Spleen (tissue), 11 donors: ENCODE measurements at regions not wholly inside any gene's neighbourhood (a gene's known extent, or its start where the extent isn't known, plus 50 kb on each side); places are given as distances from the start of the nearest gene placed in this dataset.
"Not testable (repeated sequence)": the region's sequence is repeated elsewhere in the genome, so short reads cannot be mapped to it uniquely, and the experiment has no call there.

Source experiments
- DNase-seq: peaks from one replicate; pipeline ENCODE4 v3.0.0-alpha.2; 2020
- H3K27ac ChIP-seq, 8 donors: fragments of 200-600 bp; sonication (generic) in 7 of 8; 1 replicate in 4 of 8; 2 replicates in 4 of 8; pipeline versions ENCODE4 v1.5.0 to v1.8.0; 2016 to 2021; ENCODE audit warnings: inconsistent platforms in 4 of 8, mild to moderate bottlenecking in 4 of 8, moderate library complexity in 1 of 8
- H3K27me3 ChIP-seq, 7 donors: fragments of 200-600 bp; sonication (generic) in 6 of 7; replicated peaks in 1 of 7; 1 replicate in 4 of 7; 2 replicates in 3 of 7; pipeline versions ENCODE4 v1.5.0 to v1.8.0; 2016 to 2021; ENCODE audit warnings: inconsistent platforms in 3 of 7, mild to moderate bottlenecking in 1 of 7
- H3K36me3 ChIP-seq, 6 donors: fragments of 200-600 bp; sonication (generic) in 5 of 6; 1 replicate in 4 of 6; 2 replicates in 2 of 6; pipeline versions ENCODE4 v1.5.0 to v1.8.0; 2016 to 2021; ENCODE audit warnings: inconsistent platforms in 2 of 6
- H3K4me1 ChIP-seq, 6 donors: fragments of 200-600 bp; sonication (generic) in 5 of 6; 1 replicate in 3 of 6; 2 replicates in 3 of 6; pipeline versions ENCODE4 v1.5.0 to v1.8.0; 2016 to 2021; ENCODE audit warnings: inconsistent platforms in 3 of 6
- H3K4me3 ChIP-seq, 8 donors: fragments of 200-600 bp; sonication (generic) in 7 of 8; 1 replicate in 4 of 8; 2 replicates in 4 of 8; pipeline versions ENCODE4 v1.5.0 to v1.8.0; 2016 to 2021; ENCODE audit warnings: inconsistent platforms in 4 of 8, mild to moderate bottlenecking in 4 of 8, moderate library complexity in 2 of 8
- H3K9me3 ChIP-seq, 8 donors: fragments of 200-600 bp; sonication (generic) in 7 of 8; 1 replicate in 4 of 8; 2 replicates in 4 of 8; pipeline versions ENCODE4 v1.5.0 to v1.8.0; 2016 to 2021; ENCODE audit warnings: inconsistent platforms in 4 of 8
- POLR2A ChIP-seq, 3 donors: fragments of 450-650 bp; IDR thresholded peaks; one replicate each; pipeline ENCODE4 v1.5.1; 2017; ENCODE audit warnings: antibody characterized with exemption in 3 of 3, mild to moderate bottlenecking in 1 of 3
- POLR2AphosphoS5 ChIP-seq, 3 donors: sonication (generic); formaldehyde crosslinking; IDR thresholded peaks; one replicate each; pipeline ENCODE4 v1.5.1; 2017; ENCODE audit warnings: antibody characterized with exemption in 3 of 3
- WGBS, 5 donors: extraction: QIAGEN DNeasy Blood & Tissue Kit in 3 of 5; methylation state at CpG; one replicate each; pipeline versions ENCODE4 v1.1.5 to v1.1.7; 2013 to 2018; 5-methylcytosine and 5-hydroxymethylcytosine counted together
- intact Hi-C: fragments of 100-400 bp; cut with DNase I; formaldehyde crosslinking; loops from one replicate; pipeline ENCODE4 v1.15.0; 2023; ENCODE audit warnings: low total_unique reads
- TF ChIP-seq, protein P1 (sequence below), 11 experiments: fragments of 200-600 bp in 7 of 11; fragments of 450-650 bp in 4 of 11; sonication (generic) in 4 of 11; IDR thresholded peaks in 8 of 11; conservative IDR thresholded peaks in 3 of 11; 1 replicate in 7 of 11; 2 replicates in 4 of 11; pipeline versions ENCODE4 v1.4.0 to v1.8.0; 2016 to 2021; ENCODE audit warnings: antibody characterized with exemption in 11 of 11, inconsistent platforms in 4 of 11, mild to moderate bottlenecking in 1 of 11
- donor health status: healthy with polysubstance abuse.
- donor health status: DM: no; HTN: no; CAD: no; lungs with moderate emphysema.
- donor health status: DM: no; HTN: no; CAD: no.
- donor health status: Bipolar disorder and iron deficiency.
- donor health status: healthy.
- donor health status: DM: no; HTN: no; CAD: no.
- donor health status: DM: yes; HTN: yes; CAD: no.

DNA sequence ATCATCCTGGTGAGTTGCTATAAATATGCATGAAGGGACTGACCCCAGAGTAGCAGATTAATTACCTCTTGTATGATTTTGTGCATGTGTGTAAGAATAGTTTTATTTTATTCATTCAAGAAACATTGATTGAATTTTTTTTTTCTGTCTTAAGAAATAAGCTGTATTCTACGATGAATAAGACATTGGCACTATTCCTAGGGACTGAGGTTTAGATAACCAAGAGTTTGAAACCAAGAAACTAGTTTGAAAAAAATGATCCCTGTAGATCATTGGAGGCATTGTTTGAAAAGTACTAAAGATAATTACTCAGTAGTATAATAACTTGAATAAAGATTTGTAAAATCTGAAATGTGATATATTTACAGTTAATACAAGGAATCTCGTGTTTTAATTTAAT lies 1086.9 kb downstream of the PCDH7 start:
- no peaks in the 10 kb centered on the region for H3K27me3 ChIP-seq
- TF ChIP-seq, protein P1, sequence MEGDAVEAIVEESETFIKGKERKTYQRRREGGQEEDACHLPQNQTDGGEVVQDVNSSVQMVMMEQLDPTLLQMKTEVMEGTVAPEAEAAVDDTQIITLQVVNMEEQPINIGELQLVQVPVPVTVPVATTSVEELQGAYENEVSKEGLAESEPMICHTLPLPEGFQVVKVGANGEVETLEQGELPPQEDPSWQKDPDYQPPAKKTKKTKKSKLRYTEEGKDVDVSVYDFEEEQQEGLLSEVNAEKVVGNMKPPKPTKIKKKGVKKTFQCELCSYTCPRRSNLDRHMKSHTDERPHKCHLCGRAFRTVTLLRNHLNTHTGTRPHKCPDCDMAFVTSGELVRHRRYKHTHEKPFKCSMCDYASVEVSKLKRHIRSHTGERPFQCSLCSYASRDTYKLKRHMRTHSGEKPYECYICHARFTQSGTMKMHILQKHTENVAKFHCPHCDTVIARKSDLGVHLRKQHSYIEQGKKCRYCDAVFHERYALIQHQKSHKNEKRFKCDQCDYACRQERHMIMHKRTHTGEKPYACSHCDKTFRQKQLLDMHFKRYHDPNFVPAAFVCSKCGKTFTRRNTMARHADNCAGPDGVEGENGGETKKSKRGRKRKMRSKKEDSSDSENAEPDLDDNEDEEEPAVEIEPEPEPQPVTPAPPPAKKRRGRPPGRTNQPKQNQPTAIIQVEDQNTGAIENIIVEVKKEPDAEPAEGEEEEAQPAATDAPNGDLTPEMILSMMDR (IDR thresholded peaks at IDR 0.05 in 8 of 11, conservative IDR thresholded peaks at IDR 0.05 in 3 of 11) = no peak
- TF ChIP-seq POLR2AphosphoS5 (IDR thresholded peaks at IDR 0.05) (no peak), POLR2A (IDR thresholded peaks at IDR 0.05) (no peak)
- H3K4me1 ChIP-seq = no peaks in the 10 kb centered on the region
- H3K4me3 ChIP-seq = no peak overlapping the region
- intact Hi-C loops = no loop called here
- WGBS, 5 donors = 64 to 83% (median 78%) methylated on average over 2 of the region's 2 CpGs
- H3K9me3 ChIP-seq = peaks cover 0 to 8% (median 0%) of the 10 kb centered on the region in 8 donors
- no peaks in the 10 kb centered on the region for H3K36me3 ChIP-seq
- H3K27ac ChIP-seq = no peak overlapping the region
- no peak for DNase-seq

DNA sequence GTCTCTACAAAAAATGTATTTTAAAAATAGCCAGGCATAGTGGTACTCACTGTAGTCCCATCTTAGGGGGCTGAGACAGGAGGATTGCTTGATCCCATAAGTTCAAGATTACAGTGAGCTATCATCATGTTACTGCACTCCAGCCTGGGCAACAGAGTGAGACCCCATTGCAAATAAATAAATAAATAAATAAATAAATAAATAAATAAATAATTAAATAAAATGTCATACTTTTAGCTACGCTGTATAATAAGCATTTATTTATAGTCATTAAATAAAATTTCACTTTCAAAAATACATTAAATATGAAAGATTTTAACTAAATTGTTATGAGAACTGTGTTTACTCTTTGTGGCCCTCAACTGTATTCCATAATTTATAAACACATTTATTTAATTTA lies 1124.2 kb downstream of the PCDH7 start:
- intact Hi-C loops = no loop called here
- WGBS, 5 donors = 83 to 94% (median 86%) methylated on average over 1 of the region's 1 CpG
- TF ChIP-seq POLR2AphosphoS5 (IDR thresholded peaks at IDR 0.05) = no peak

DNA sequence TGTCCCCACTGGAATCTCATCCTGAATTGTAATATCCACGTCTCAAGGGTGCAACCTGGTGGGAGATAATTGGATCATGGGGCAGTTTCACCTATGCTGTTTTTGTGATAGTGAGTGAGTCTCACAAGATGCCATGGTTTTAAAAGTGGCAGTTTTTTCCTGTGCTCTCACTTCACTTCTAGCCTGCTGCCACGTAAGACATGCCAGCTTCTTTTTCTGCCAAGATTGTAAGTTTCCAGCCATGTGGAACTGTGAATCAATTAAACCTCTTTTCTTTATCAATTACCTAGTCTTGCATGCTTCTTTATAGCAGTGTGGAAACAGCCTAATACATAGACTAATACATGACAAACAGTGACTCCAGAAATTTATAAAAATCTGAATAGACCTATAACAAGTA lies 1131.8 kb downstream of the PCDH7 start:
- no peaks in the 10 kb centered on the region for H3K36me3 ChIP-seq
- TF ChIP-seq POLR2A (IDR thresholded peaks at IDR 0.05) = no peak
- TF ChIP-seq, protein P1 (IDR thresholded peaks at IDR 0.05 in 8 of 11, conservative IDR thresholded peaks at IDR 0.05 in 3 of 11) = no peak
- H3K4me3 ChIP-seq = no peak overlapping the region
- intact Hi-C loops = no loop called here
- WGBS, 5 donors = 64 to 84% (median 67%) methylated on average over 2 of the region's 2 CpGs
- peaks cover 0 to 34% (median 14%) of the 10 kb centered on the region in 8 donors for H3K9me3 ChIP-seq
- no peak for DNase-seq
- H3K27me3 ChIP-seq = no peaks in the 10 kb centered on the region
- H3K27ac ChIP-seq = no peak overlapping the region
- H3K4me1 ChIP-seq = no peaks in the 10 kb centered on the region

More for the DNA sequence above, 1124.2 kb downstream of the PCDH7 start:
- Histone ChIP-seq H3K4me3 (no peak overlapping the region), H3K4me1 (no peaks in the 10 kb centered on the region), H3K27ac (no peak overlapping the region), H3K27me3 (no peaks in the 10 kb centered on the region), H3K36me3 (no peaks in the 10 kb centered on the region), H3K9me3 (peaks cover 0 to 33% (median 23%) of the 10 kb centered on the region in 8 donors)
- no peak for DNase-seq

DNA sequence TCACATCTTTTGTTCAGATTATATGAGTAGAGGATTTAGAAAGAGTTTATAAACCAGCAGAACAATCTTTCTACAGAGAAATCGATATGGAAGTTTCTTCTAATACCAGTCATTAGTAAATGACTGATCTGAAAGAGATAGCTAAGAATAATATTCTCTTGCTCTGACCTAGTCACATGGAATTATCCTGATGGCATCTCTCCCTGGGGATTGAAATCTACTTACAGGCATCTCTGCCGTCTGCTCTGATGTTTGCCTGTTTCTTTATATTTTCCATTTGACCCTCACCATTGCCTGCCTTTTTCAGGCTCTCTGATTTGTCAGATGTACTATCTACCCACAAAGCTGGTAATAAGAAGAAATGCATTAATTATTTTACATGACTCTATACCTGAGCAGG lies 1157.3 kb downstream of the PCDH7 start:
- 77 to 92% (median 87%) methylated on average over 2 of the region's 2 CpGs for WGBS, 5 donors
- intact Hi-C loops = no loop called here
- Histone ChIP-seq H3K4me3 (no peak overlapping the region), H3K27ac (no peak overlapping the region), H3K27me3 (no peaks in the 10 kb centered on the region), H3K4me1 (no peaks in the 10 kb centered on the region), H3K9me3 (no peaks in the 10 kb centered on the region), H3K36me3 (no peaks in the 10 kb centered on the region)
- TF ChIP-seq POLR2A (IDR thresholded peaks at IDR 0.05) (no peak), POLR2AphosphoS5 (IDR thresholded peaks at IDR 0.05) (no peak)
- TF ChIP-seq, protein P1 (IDR thresholded peaks at IDR 0.05 in 8 of 11, conservative IDR thresholded peaks at IDR 0.05 in 3 of 11) = no peak
- DNase-seq = no peak

DNA sequence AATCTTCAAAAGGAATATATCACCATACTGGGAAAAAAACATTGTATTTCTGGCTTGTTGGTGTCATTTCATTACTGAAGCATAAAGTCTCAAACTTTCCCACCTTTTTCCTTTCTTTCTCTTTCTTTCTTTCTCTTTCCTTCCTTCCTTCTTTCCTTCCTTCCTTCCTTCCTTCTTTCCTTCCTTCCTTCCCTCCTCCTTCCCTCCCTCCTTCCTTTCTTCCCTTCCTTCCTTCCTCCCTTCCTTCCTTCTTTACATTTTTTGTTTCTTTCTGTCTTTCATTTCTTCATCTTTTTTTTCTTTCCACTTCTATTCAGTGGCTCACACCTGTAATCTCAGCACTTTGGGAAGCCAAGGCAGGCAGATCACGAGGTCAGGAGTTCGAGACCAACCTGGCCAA lies 1160.7 kb downstream of the PCDH7 start:
- H3K27me3 ChIP-seq, H3K36me3 ChIP-seq, intact Hi-C loops, H3K27ac ChIP-seq, H3K4me1 ChIP-seq, H3K9me3 ChIP-seq, H3K4me3 ChIP-seq, DNase-seq: not testable (repeated sequence)
- WGBS, 5 donors = 50 to 67% (median 60%) methylated on average over 2 of the region's 2 CpGs
